ENCODE measurements at regions not wholly inside any gene's neighbourhood (a gene's known extent, or its start where the extent isn't known, plus 50 kb on each side); places are given as distances from the start of the nearest gene placed in this dataset.

- no peak overlapping the region for H3K27ac ChIP-seq (ENCODE audit: insufficient read length, low read depth, low read length)
- no peak overlapping the region for H3K27ac Mint-ChIP-seq
Measured at GRCh38 chr11:87440076-87440770, 402.5 kb downstream of the TMEM135 start.

More at GRCh38 chr11:87440076-87440770, 402.5 kb downstream of the TMEM135 start:
- Mint-ChIP-seq H3K36me3 (ENCODE audit: insufficient read depth in 1 of 3, low read depth in 3 of 3) (no peaks in the 10 kb centered on the region), H3K4me1 (no peaks in the 10 kb centered on the region), H3K4me3 (no peak overlapping the region), H3K27me3 (ENCODE audit: low read depth) (no peaks in the 10 kb centered on the region), H3K9me3 (no peaks in the 10 kb centered on the region)
- Histone ChIP-seq H3K79me2 (ENCODE audit: insufficient read depth, low read length) (no peaks in the 10 kb centered on the region), H3K4ac (ENCODE audit: low read depth, low read length) (no peak overlapping the region), H3K14ac (ENCODE audit: insufficient read depth, low read length) (no peak overlapping the region), H4K8ac (replicated peaks; ENCODE audit: insufficient read length, low read depth, low read length) (no peak overlapping the region), H2BK120ac (ENCODE audit: low read depth, low read length, poor library complexity, severe bottlenecking) (no peak overlapping the region), H3K18ac (ENCODE audit: insufficient read length, low read depth, low read length) (no peak overlapping the region), H2AK5ac (ENCODE audit: insufficient read length, low read length) (no peak overlapping the region), H2BK15ac (ENCODE audit: low read depth, low read length) (no peak overlapping the region), H3K79me1 (ENCODE audit: insufficient read depth, low read depth, low read length, poor library complexity, severe bottlenecking) (no peaks in the 10 kb centered on the region), H3K9ac (ENCODE audit: extremely low read depth, insufficient read length, low read length) (no peak overlapping the region), H2AFZ (ENCODE audit: low read length) (no peak overlapping the region), H3K4me1 (ENCODE audit: insufficient read depth, low read length) (no peaks in the 10 kb centered on the region), H4K5ac (ENCODE audit: insufficient read length, low read depth, low read length) (no peak overlapping the region), H3K27me3 (ENCODE audit: insufficient read depth, low read length) (no peaks in the 10 kb centered on the region), H3K23ac (ENCODE audit: insufficient read length, low read depth, low read length) (no peak overlapping the region), H3K9me3 (ENCODE audit: control insufficient read depth, low read depth, low read length) (no peaks in the 10 kb centered on the region), H2BK5ac (ENCODE audit: insufficient read length, low read length) (no peak overlapping the region), H3K4me2 (ENCODE audit: insufficient read depth, insufficient read length, low read length) (no peak overlapping the region), H3T11ph (ENCODE audit: low read length) (no peak overlapping the region), H2BK20ac (ENCODE audit: low read depth, low read length, poor library complexity, severe bottlenecking) (no peak overlapping the region), H3K23me2 (ENCODE audit: insufficient read length, low read depth, low read length, poor library complexity, severe bottlenecking) (no peaks in the 10 kb centered on the region), H4K91ac (ENCODE audit: insufficient read length, low read depth, low read length) (no peak overlapping the region), H4K20me1 (ENCODE audit: control insufficient read depth, insufficient read depth, insufficient read length) (no peaks in the 10 kb centered on the region), H2BK12ac (ENCODE audit: insufficient read length, low read depth, low read length) (no peak overlapping the region), H3K56ac (ENCODE audit: insufficient read length, low read depth, low read length) (no peak overlapping the region)
- no peak for TF ChIP-seq CTCF (conservative IDR thresholded peaks at IDR 0.05)
- no CpG with 5 or more reads among the region's 3 CpGs for WGBS (ENCODE audit: extremely low coverage, insufficient read length, low lambda C conversion rate)
- DNase-seq: no peak

Measured in H9 (cell line).